Sigmoid colon (tissue), 4 donors: ENCODE measurements at regions not wholly inside any gene's neighbourhood (a gene's known extent, or its start where the extent isn't known, plus 50 kb on each side); places are given as distances from the start of the nearest gene placed in this dataset.

ENCODE experiments used
- EP300 ChIP-seq, 4 donors: sonication (generic); formaldehyde crosslinking; IDR thresholded peaks; one replicate each; pipeline ENCODE4 v1.6.1; 2017; ENCODE audit warnings: antibody characterized with exemption in 4 of 4
- POLR2A ChIP-seq, 2 donors: fragments of 450-650 bp; IDR thresholded peaks; one replicate each; pipeline ENCODE4 v1.6.1; 2016; ENCODE audit warnings: antibody characterized with exemption in 2 of 2, mild to moderate bottlenecking in 2 of 2, moderate library complexity in 2 of 2
- TF ChIP-seq, protein P1 (sequence below), 4 experiments: fragments of 450-650 bp in 3 of 4; fragments of 200-600 bp in 1 of 4; IDR thresholded peaks; one replicate each; pipeline ENCODE4 v1.5.1; 2016 to 2019; ENCODE audit warnings: antibody characterized with exemption in 4 of 4, mild to moderate bottlenecking in 3 of 4, moderate library complexity in 2 of 4

- TF ChIP-seq, protein P1, sequence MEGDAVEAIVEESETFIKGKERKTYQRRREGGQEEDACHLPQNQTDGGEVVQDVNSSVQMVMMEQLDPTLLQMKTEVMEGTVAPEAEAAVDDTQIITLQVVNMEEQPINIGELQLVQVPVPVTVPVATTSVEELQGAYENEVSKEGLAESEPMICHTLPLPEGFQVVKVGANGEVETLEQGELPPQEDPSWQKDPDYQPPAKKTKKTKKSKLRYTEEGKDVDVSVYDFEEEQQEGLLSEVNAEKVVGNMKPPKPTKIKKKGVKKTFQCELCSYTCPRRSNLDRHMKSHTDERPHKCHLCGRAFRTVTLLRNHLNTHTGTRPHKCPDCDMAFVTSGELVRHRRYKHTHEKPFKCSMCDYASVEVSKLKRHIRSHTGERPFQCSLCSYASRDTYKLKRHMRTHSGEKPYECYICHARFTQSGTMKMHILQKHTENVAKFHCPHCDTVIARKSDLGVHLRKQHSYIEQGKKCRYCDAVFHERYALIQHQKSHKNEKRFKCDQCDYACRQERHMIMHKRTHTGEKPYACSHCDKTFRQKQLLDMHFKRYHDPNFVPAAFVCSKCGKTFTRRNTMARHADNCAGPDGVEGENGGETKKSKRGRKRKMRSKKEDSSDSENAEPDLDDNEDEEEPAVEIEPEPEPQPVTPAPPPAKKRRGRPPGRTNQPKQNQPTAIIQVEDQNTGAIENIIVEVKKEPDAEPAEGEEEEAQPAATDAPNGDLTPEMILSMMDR (IDR thresholded peaks at IDR 0.05): no peak
- TF ChIP-seq EP300 (IDR thresholded peaks at IDR 0.05): no peak
- TF ChIP-seq POLR2A (IDR thresholded peaks at IDR 0.05): no peak
Observed at GRCh38 chr1:77624102-77624501, 58.4 kb downstream of the ZZZ3 start.
